Esophagus (tissue), 2 donors: ENCODE measurements at regions not wholly inside any gene's neighbourhood (a gene's known extent, or its start where the extent isn't known, plus 50 kb on each side); places are given as distances from the start of the nearest gene placed in this dataset.

ENCODE experiments used
- H3K27ac ChIP-seq, 2 donors: one replicate each; pipeline ENCODE4 v1.5.1; 2013; ENCODE audit warnings: low read depth in 2 of 2, mild to moderate bottlenecking in 2 of 2, inconsistent platforms in 1 of 2, low read length in 1 of 2, moderate library complexity in 1 of 2
- H3K27me3 ChIP-seq, 2 donors: one replicate each; pipeline ENCODE4 v1.6.1; 2013; ENCODE audit warnings: low read length in 2 of 2, control low read depth in 1 of 2, mild to moderate bottlenecking in 1 of 2; ENCODE audit not compliant: insufficient read depth in 2 of 2, control insufficient read depth in 1 of 2
- H3K36me3 ChIP-seq, 2 donors: one replicate each; pipeline ENCODE4 v1.6.1; 2013; ENCODE audit warnings: low read length in 1 of 2; ENCODE audit not compliant: control insufficient read depth in 2 of 2, insufficient read depth in 2 of 2
- H3K4me1 ChIP-seq, 2 donors: one replicate each; pipeline ENCODE4 v1.6.1; 2013; ENCODE audit warnings: low read length in 1 of 2; ENCODE audit not compliant: control insufficient read depth in 2 of 2, insufficient read depth in 2 of 2
- H3K4me3 ChIP-seq, 2 donors: one replicate each; pipeline ENCODE4 v1.5.1; 2013; ENCODE audit warnings: low read length in 2 of 2, mild to moderate bottlenecking in 2 of 2, low read depth in 1 of 2, moderate library complexity in 1 of 2
- H3K9me3 ChIP-seq, 2 donors: one replicate each; pipeline ENCODE4 v1.6.1; 2013; ENCODE audit warnings: mild to moderate bottlenecking in 2 of 2, low read depth in 1 of 2, low read length in 1 of 2, moderate library complexity in 1 of 2; ENCODE audit not compliant: control insufficient read depth in 2 of 2, insufficient read depth in 1 of 2
- WGBS, 2 donors: extraction: QIAGEN DNeasy Blood & Tissue Kit; methylation state at CpG; one replicate each; pipeline ENCODE4 v1.1.7; 2013; 5-methylcytosine and 5-hydroxymethylcytosine counted together
- donor health status: healthy with polysubstance abuse.
- donor health status: Bipolar disorder and iron deficiency.

DNA sequence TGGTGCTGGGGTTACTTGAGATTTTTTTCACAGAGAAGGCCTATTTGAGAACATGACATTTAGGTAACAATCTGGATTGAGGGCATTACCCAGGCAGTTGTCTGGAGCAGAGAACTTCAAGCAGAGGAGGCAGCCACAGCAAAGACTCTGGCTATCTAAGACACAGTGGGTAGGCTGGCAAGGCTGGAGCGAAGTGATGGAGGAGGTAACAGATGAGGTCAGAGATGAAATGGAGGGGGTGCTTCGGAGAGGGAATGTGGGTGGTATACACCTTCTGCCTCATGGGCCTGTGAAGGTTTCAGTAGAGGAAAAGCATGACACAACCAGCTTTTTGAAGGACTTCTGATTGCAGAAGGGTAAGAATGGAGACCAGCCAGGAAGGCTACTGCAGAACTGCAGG is 65.9 kb downstream of the TMEM174 start:
- Histone ChIP-seq H3K9me3 (no peaks in the 10 kb centered on the region), H3K27me3 (peaks cover 0 to 8% of the 10 kb centered on the region in 2 donors), H3K4me1 (peaks cover 0 to 2% of the 10 kb centered on the region in 2 donors), H3K36me3 (no peaks in the 10 kb centered on the region), H3K27ac (no peak overlapping the region), H3K4me3 (no peak overlapping the region)
- WGBS, 2 donors: 91 to 94% methylated on average over 2 of the region's 2 CpGs

DNA sequence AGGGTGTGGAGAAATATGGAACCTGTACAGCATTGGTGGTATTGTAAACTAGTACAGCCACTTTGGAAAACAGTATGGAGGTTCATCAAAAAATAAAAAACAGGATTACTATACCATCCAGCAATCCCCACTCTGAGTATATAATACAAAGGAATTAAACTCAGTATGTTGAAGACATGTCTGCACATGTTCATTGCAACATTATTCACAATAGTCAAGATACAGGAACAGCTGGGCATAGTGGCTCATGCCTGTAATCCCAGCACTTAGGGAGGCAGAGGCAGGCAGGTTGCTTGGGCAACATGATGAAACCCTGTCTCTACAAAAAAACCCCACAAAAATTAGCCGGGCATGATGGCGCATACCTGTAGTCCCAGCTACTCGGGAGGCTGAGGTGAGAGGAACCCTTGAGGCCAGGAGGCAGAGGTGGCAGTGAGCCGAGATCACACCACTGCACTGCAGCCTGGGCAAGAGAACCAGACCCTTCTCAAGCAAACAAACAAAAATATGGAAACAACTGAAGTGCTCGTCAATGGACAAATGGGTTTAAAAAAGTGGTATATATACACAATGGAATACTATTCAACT is 63.6 kb downstream of the TMEM174 start:
- Histone ChIP-seq H3K4me3 (no peak overlapping the region), H3K4me1 (peaks cover 2 to 7% of the 10 kb centered on the region in 2 donors), H3K9me3 (no peaks in the 10 kb centered on the region), H3K36me3 (no peaks in the 10 kb centered on the region), H3K27ac (no peak overlapping the region), H3K27me3 (peaks cover 0 to 5% of the 10 kb centered on the region in 2 donors)
- WGBS, 2 donors: 73 to 79% methylated on average over 5 of the region's 5 CpGs

DNA sequence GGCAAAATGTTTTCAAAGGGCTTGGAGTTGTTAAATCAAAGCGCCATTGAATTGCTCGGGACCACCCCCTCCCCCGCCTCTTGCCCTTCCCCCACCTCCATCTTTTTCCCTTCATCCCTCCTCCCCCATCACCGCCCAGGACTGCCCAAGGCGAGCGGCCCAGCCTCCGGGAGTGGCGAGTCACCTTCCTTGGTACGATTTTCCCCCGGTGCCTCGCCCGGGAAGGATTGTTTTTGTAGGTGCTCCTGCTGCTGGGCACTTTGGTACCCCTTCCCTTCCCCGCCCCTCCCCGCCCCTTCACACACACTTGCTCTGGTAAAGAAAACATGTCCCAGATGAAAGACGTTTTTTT is 61.2 kb downstream of the TMEM174 start:
- Histone ChIP-seq H3K4me3 (peak overlapping the region in 1 of 2 donors; percentile 35), H3K4me1 (peaks cover 4 to 7% of the 10 kb centered on the region in 2 donors), H3K27me3 (peaks cover 0 to 12% of the 10 kb centered on the region in 2 donors), H3K27ac (no peak overlapping the region), H3K9me3 (no peaks in the 10 kb centered on the region), H3K36me3 (no peaks in the 10 kb centered on the region)
- 14 to 16% methylated on average over 15 of the region's 15 CpGs for WGBS, 2 donors

- WGBS, 2 donors: 3 to 5% methylated on average over 63 to 64 of the region's 64 CpGs
- Histone ChIP-seq H3K27me3 (peaks cover 0 to 12% of the 10 kb centered on the region in 2 donors), H3K36me3 (no peaks in the 10 kb centered on the region), H3K27ac (no peak overlapping the region), H3K4me3 (peak overlapping the region; percentile 35 to 48), H3K4me1 (peaks cover 4 to 7% of the 10 kb centered on the region in 2 donors), H3K9me3 (no peaks in the 10 kb centered on the region)
Measured at GRCh38 chr5:73233461-73234203, 60.6 kb downstream of the TMEM174 start.

DNA sequence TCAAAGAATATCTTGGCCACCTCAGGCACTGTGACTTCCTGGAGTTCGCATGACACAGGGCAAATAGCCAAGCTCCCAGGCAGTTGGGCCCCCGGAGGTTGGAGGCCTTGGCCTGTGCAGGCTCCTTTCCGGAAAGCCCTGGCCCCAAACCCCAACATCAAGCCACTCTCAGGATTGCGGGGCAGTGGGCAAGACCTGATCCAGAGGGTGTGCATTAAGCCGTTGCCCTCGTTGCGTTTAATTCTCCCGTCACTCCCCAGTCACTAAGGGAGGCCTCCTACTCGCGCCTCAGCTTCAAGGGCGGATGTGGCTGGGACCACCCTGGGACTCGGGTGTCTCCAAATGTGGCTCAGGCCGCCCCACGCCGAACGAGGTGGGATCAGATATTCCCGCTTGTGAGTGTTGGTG is 60.1 kb downstream of the TMEM174 start:
- H3K27ac ChIP-seq: no peak overlapping the region
- peaks cover 0 to 12% of the 10 kb centered on the region in 2 donors for H3K27me3 ChIP-seq
- H3K4me3 ChIP-seq: peak overlapping the region in 1 of 2 donors; percentile 35
- no peaks in the 10 kb centered on the region for H3K9me3 ChIP-seq
- H3K4me1 ChIP-seq: peaks cover 4 to 7% of the 10 kb centered on the region in 2 donors
- 39 to 42% methylated on average over 17 of the region's 17 CpGs for WGBS, 2 donors
- no peaks in the 10 kb centered on the region for H3K36me3 ChIP-seq

DNA sequence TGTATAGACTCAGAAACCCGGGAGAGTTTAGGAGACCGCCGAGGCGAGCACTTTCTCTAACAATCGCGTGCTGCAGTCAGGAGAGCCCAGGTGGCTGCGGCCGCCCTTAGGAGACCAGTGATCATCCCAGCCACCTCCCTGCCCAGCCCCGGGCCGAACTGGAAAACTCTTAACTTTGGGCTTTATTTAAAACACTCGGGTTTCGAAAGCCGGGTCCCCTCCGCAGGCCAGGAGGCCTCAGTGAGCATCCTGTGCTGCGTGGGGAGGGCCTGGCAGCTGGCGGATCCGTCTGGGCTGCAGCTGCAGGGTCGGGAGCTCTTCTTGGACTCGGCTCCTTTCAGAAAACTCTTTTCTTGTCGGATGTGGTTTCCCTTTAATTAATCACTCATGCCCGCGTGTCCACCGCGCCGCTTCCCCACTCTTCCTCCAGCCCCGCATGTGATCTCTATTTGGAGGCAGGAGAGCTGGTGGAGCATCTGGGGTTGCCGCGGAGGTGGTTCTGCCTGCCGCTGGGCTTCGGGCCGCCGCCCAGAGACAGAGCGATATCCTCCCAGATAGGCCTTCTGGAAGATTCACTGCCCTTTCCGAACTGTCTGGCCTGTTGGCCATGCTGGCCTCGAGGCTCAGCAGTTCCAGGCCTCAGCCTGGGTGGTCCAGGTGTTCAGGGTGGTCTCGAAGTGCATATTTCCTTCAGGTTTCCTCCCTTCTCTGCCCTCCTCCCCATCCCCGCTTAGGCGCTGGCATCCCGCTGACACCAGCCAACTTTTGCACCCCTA is 59.5 kb downstream of the TMEM174 start:
- Histone ChIP-seq H3K36me3 (no peaks in the 10 kb centered on the region), H3K27me3 (peaks cover 0 to 14% of the 10 kb centered on the region in 2 donors), H3K27ac (no peak overlapping the region), H3K4me3 (no peak overlapping the region), H3K4me1 (peaks cover 4 to 7% of the 10 kb centered on the region in 2 donors), H3K9me3 (no peaks in the 10 kb centered on the region)
- WGBS, 2 donors: 36 to 50% methylated on average over 39 of the region's 39 CpGs

GRCh38 chr5:73231246-73231778 is 58.3 kb downstream of the TMEM174 start:
- Histone ChIP-seq H3K9me3 (no peaks in the 10 kb centered on the region), H3K36me3 (no peaks in the 10 kb centered on the region), H3K4me1 (peaks cover 4 to 6% of the 10 kb centered on the region in 2 donors), H3K27me3 (peaks cover 0 to 15% of the 10 kb centered on the region in 2 donors), H3K27ac (no peak overlapping the region), H3K4me3 (no peak overlapping the region)
- WGBS, 2 donors: 60 to 75% methylated on average over 4 of the region's 4 CpGs

- H3K36me3 ChIP-seq: no peaks in the 10 kb centered on the region
- H3K27me3 ChIP-seq: peaks cover 0 to 15% of the 10 kb centered on the region in 2 donors
- 51 to 62% methylated on average over 58 of the region's 58 CpGs for WGBS, 2 donors
- H3K9me3 ChIP-seq: no peaks in the 10 kb centered on the region
- H3K4me1 ChIP-seq: peaks cover 4 to 6% of the 10 kb centered on the region in 2 donors
- H3K4me3 ChIP-seq: no peak overlapping the region
- H3K27ac ChIP-seq: no peak overlapping the region
Measured at GRCh38 chr5:73230264-73231245, 57.6 kb downstream of the TMEM174 start.
